HTR-8/SVneo (cell line): ENCODE measurements at regions not wholly inside any gene's neighbourhood (a gene's known extent, or its start where the extent isn't known, plus 50 kb on each side); places are given as distances from the start of the nearest gene placed in this dataset.
"Not testable (repeated sequence)": the region's sequence is repeated elsewhere in the genome, so short reads cannot be mapped to it uniquely, and the experiment has no call there.

Experiments
- DNase-seq: peaks from one replicate; pipeline ENCODE4 v3.0.0; 2011; ENCODE audit warnings: low spot score, mixed read lengths; ENCODE audit not compliant: insufficient read length
- FAIRE-seq: peaks from 2 replicates; lab custom pipeline; 2011; peaks lifted over from hg19 to GRCh38; lab: Jason Lieb, UNC

DNA sequence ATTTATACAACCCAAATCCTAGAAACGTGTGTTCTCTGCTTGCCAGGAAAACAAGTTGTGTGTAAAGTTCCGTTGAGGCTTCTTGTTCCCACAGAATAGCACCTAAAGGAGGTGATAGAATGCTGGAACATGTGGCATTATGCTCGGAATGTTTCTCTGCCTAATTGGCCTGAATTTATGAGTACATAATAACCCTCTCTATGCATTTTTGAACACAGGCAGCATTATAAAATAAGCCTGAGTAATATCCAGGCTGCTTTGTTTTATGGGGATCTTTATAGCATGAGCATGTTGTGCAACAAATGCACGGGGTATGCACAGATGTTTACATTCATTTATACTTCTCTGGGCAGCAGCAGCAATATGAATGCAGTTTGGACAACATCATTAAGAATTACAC lies 385.7 kb downstream of the MBD2 start:
- no peak for FAIRE-seq
- DNase-seq = no peak

DNA sequence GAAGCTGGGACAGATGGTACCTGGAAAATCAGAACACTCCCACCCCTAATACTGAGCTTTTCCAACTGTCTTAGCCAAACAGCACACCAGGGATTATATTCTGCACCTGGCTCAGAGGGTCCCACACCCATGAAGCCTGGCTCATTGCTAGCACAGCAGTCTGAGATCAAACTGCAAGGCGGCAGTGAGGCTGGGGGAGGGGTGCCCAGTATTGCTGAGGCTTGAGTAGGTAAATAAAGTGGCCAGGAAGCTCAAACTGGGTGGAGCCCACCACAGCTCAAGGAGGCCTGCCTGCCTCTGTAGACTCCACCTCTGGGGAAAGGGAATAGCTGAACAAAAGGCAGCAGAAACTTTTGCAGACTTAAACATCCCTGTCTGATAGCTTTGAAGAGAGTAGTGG lies 403.3 kb downstream of the MBD2 start:
- FAIRE-seq, DNase-seq: not testable (repeated sequence)

DNA sequence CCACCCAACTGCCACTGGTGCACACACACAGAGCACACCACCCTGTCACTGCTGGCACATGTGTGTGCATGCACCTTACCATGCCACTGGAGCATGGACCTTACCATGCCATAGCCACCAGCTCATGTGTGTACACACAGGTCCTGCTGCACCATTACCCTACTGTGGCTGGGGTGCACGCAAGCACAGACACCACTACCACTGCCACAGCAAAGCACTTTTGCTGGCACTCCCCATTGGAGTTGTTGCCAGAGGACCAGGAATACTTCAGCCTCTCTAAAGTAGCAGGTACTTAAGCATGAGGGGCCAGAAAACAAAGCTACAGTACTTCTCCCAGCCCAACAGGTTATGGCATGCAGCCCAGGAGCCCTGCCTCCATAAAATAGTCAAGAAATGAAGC lies 404.8 kb downstream of the MBD2 start:
- DNase-seq (no peak), FAIRE-seq (no peak)

DNA sequence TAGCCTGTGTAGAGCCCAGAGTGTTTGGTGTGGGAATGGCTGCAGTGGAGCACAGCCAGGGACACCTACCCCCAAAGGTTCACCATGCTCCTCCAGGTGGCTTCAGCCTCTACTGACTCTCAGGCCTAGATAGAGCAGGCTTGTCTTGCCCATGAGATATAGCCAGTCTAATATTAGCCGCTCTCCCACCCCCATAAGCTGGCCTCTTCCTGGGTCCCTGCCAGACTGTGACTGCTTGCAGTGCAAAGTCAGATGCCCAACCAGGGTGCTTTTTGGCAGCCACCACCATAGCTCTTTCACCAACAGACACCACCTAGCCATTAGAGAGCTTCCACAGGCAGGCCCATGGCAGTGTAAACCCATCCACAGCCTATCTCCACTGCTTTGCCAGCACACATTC lies 405.3 kb downstream of the MBD2 start:
- no peak for DNase-seq
- no peak for FAIRE-seq

DNA sequence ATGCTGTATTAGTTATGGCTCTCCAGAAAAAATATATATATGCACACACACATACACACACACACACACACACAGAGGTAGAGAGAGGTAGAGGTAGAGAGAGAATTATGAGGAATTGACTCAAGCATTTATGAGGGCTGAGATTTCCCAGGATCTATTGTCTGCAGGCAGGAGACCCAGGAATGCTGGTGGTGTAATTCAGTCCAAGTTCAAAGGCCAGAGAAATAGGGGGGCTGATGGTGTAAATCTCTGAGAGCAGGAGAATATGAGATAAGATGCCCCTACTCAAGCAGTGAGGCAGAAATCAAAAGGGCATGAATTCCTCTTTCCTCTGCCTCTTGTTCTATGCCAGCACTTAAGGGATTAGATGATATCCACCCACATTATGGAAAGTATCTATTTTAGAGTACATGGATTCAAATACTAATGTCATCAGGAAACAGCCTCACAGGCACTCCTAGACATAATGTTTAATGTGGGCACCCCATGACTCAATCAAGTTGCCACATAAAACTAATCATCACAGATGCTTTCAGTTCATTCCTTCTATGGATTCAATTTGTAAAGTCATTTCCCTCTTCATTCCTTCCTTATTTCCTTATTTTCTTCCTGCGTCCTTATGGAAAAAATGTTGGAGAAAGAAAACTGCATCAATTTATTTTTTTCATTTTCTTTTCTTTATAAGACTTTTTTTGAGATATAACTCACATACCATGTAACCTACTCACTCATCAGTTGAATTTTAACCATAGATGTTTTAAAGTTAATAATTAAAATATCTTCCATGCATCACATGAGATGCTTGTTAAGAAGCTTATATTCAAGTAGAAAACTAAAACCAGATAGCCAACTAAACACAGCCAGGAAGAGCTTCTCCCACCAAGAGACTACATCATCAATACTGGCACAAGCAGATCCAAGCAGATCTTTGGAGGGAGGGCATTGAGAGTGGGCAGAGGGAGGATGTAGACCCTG lies 406.2 kb downstream of the MBD2 start:
- FAIRE-seq = no peak
- no peak for DNase-seq

DNA sequence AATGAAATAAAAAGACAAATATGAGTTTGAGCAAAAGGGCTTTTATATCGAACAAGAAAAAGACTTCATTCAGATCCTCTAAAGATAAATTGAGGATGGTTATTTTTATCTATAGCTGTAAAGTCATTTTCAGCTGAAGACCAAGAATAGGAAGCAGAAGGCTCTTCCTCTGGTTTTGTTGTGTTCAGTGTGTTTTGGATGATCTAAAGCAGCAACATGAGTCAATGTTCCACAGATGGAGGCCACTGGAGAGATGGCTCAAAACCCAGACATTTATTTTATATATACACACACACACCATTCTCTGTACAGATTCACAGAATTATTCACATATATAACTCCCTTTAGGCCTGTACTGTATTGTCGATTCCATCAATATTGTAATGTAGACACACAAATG lies 424.3 kb downstream of the MBD2 start:
- DNase-seq = no peak
- FAIRE-seq = no peak

DNA sequence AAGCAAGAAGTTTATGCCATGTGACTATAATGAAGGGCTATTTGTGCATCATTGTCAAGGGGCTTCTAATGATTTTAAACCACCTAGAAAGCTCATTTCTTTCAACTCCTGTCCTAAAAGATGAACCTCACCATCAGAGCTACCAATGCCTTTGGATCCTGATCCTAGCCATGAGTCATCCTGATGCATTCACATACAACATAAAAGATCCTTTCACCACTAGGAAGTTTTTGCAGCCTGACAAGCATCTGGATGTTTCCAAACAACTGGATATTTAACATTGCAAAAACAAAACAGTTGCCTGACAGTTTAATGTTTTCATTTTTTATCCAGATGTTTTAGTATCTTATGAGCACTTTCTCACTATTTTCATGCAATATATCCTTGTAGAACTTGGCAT lies 425.3 kb downstream of the MBD2 start:
- DNase-seq = no peak
- no peak for FAIRE-seq

DNA sequence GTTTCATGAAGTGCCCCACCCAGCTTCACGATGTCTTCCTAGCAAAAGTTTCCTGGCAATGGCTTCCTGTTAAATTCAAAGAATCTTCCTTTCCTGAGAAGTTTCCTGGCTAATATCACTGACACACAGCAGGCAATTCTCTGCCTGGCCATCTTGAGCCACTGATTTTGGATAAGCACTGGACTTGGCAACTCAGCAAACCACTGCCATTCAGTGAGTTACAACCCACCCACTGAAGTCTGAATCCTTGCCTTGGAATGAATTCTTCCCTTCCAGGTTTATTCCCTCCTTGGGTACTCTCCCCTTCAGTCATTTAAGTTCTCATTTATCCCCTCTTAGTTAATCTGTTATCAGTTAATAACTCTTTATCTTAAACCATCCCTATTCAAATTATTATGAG lies 426.0 kb downstream of the MBD2 start:
- DNase-seq = no peak

DNA sequence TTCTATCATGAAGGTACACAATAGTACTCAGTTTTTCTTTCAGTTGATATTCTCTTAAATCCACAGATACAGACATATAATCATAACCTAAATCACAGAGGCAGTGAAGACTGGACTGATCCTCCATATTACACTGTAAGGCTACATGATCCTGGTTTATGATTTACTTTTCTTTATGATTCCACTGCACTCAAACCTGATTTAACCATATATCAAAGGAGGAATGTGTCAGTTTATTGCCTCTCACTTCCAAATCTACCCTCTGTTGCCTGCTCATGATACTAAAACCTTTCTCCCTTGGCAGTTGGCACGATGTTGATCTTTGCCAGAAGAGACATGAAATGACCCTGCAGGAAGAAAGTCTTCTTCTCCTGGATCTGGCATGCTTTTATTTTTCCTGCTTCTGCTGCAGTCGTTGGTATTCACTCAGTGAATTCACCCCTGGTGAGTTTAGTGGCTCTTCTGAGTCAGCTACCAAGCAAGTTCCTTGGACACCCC lies 426.4 kb downstream of the MBD2 start:
- no peak for DNase-seq
- FAIRE-seq = no peak

More for the DNA sequence above, 426.0 kb downstream of the MBD2 start:
- no peak for FAIRE-seq

DNA sequence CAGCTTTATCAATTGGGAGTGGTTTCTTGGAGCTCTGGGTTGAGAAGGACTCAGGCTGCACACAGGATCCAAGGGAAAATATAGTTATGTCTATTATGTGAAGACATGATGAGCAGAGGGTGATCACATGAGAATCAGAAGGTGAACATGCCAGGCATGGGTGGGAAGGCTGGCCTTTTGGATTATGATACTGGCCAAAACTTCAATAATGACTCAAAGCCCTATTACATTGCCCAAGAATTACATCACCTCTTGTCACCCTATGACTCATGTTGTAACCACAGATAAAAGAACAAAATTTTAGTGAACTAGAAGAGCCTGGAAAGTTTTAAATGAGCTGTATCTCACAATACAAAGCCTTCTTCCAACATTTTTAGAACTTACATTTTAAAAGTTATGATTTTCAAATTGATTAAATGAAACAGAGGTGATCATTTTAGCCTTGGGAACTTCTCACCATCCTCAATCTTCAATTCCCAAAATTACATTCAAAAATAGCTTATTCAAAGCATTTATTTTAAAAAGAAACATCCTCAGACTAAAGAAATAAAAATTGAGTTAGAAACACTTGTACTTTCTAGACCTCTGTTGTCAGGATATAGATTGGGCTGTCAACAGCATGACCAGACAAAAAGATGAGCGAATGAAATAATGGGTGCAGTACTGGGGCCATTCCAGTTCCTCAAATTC lies 428.3 kb downstream of the MBD2 start:
- FAIRE-seq (no peak), DNase-seq (no peak)

DNA sequence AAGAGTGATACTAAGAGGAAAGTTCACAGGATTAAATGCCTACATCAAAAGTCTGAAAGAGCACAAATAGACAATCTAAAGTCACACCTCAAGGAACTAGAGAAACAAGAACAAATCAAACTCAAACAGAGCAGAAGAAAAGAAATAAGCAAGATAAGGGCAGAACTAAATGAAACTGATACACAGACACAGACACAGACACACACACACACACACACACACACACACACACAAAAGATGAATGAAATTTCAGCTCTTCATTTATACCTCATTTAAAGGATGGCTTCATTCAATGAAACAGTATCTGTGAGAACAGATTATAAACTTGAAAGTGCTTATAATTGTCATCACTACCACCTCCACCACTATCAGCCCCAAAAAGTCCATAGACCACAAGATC lies 428.9 kb downstream of the MBD2 start:
- DNase-seq (no peak), FAIRE-seq (no peak)

DNA sequence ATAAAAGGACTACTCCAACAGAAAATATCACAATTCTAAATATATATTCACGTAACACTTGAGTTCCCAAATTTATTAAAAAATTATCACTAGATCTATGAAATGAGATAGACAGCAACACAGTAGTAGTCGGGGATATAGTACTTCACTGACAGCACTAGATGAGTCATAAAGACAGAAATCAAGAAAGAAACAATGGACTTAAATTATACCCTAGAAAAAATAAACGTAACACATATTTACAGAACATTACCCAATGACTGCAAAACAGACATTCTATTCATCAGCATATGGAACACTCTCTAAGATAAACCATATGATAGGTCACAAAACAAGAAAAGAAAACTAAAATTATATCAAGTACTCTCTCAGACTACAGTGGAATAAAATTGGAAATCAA lies 429.4 kb downstream of the MBD2 start:
- FAIRE-seq = no peak
- no peak for DNase-seq

DNA sequence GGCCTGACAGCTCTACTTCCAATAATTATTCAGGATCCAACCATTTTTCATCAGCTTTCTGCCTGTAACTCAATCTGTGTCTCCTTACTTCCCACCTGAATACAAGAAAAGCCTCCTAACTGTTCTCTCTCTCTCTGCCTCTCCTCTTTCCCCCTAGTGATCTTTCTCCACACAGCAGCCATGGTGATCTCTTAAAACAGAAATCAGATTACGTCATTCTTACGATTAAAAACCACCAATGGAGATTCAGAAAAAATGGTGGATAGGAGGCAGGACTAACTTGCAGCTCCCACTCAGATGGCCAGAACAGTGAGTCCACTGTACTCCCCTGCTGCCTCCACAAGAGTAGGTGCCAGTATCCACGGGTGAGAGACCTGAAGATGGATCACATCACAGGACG lies 431.7 kb downstream of the MBD2 start:
- DNase-seq = no peak
- FAIRE-seq = no peak

DNA sequence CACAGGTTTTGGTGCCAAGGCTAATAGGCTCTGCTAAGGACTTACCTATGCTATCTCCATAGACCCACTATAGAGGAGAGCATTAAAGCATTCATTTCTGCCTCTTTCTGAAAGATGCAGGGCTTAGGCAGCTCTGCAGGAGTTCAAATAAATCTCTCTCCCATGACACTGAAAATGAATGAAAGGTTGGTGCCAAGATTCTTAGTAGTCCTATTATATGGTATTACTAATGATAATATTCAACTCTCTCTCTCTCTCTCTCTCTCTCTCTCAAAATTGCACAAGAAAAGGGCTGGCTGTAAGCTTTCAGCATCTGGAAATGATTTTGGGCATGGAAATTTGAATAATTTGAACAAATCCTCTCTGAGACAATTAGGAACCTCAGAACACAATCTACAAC lies 433.7 kb downstream of the MBD2 start:
- no peak for DNase-seq
- no peak for FAIRE-seq

DNA sequence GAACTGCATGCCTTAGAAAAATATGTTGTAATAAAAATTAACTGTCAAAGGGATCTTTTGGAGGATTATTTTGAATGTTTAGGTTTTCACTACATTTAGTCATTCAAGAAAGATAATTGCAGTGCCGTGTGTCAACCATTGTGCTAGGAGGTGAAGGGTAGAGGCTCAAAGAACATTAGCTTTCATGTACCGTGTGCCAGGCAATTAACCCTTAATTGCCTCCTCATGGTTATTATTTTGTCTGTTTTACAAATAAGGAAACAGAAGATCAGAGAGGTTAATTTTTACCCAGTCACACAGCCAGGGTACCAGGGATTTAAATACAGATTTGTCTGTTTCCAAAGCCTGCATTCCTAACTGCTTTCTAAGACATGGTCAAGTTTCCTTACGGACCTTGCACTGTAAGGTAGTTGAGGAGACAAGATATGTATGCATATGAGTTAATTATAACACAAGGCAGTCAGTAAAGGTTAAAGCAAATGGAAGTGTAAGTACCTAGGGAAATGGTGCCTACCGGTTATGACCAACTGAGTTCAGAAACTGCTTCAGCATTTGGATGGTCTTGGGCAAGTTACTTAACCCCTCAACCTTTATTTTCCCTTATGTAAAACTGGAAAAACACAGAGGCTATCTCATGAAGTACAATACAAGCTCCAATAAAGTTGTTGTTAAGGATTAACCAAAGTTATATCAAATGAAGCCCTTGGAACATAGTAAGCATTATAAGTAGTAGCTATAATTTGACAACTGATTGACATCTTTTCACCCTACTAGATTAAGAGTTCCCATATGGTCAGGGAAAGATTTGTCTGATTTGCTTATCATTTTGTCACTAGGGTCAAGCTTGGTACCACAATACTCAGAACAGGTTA lies 434.9 kb downstream of the MBD2 start:
- FAIRE-seq (no peak), DNase-seq (no peak)

DNA sequence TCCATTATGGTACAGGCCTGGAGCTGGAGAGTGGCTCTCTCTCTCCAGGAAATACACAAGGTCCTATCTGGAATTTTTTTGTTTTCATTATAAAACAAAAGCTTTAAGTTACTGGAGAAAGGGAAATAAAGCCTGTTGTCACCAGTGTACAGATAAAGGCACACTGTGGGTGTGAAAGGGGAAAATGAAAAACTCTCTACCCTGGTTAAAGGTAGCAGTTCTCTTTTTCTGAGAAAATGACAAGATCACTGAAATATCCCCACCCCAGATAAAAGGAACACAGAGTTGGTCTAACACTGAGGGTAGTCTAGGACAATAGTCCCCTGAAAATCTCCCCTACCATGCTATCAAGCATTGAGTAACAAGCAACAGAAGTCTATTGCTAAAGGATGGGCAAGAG lies 438.7 kb downstream of the MBD2 start:
- FAIRE-seq (no peak), DNase-seq (no peak)

DNA sequence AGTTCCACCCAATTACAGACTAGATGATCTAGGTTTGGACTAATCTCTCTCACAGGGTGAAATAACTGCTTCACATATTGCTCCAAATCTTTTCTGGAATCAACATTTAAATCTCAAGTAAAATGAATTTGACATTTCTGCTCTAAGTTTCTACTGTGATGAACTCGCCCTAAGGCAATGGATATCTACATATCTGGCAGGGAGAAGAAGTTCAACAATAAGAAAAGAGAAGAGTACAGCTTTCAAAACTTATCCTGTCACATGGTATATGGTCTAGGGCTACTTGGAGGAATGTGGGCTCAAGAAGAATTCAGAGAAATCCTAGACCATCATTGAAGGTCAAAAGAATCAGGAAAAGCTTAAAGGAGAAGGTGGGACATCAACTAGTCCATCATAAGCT lies 440.2 kb downstream of the MBD2 start:
- no peak for FAIRE-seq

DNA sequence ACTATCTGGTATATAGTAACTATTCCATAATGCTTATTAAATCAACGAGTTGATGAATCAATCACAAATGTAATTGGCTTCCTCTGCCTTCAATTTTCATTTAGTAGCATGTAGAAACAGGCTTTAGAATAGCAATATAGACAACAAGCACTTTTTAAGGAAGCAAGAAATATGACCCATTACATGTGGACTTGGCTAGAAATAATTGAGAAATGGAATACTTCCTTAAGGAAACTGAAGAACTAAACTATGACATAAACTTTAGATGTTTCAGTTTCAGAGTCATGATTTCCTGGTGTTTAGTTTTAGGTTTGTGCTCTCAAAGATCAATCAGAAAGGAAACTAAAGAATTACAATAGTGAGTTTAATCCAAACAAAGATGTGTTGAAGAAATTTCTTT lies 443.8 kb downstream of the MBD2 start:
- DNase-seq (no peak), FAIRE-seq (no peak)

More for the DNA sequence above, 440.2 kb downstream of the MBD2 start:
- no peak for DNase-seq

DNA sequence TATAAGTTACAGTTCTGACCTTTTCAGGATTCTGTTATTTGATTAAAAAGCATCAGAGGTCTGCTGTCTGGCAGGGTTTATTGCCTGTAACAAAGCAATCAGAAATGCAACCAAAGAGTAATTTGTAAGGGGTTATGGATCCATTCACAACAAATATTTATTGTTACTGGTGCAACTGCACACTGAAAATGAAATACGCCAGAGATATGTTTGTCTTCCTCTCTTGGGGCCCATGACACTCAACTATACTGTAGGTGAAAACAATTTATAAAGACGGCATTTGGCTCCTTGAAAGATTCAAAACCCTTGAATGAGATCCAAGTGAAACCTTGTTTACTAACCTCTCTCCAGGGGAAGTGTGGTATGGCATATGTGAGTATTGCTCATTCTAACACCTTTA lies 452.2 kb downstream of the MBD2 start:
- DNase-seq (no peak), FAIRE-seq (no peak)

DNA sequence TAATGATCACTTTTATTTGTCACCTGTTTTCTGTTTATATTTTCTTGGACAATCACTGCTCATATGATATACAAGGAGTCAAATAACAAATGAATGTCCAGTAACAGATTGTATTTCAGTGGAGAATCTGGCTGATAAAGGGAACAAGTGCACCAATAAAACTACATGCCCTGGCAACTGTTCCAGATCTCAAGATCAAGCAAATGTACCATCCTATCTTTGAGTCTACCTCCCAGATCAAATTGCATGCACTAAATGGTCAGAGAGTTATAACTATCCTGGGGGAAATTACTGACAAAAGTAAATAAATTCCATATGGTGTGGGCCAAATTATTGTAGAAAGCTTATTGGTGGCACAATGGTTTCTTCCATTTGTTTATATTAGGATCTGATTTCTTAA lies 452.8 kb downstream of the MBD2 start:
- no peak for FAIRE-seq
- DNase-seq = no peak
